Fibroblast of lung (primary cell): ENCODE measurements at regions not wholly inside any gene's neighbourhood (a gene's known extent, or its start where the extent isn't known, plus 50 kb on each side); places are given as distances from the start of the nearest gene placed in this dataset.

ENCODE experiments used
- EZH2 ChIP-seq: IDR thresholded peaks from 2 replicates; pipeline ENCODE4 v1.5.1; 2012; ENCODE audit warnings: low read length, control low read depth, mild to moderate bottlenecking; ENCODE audit errors: missing control alignments
- TF ChIP-seq, protein P1 (sequence below), 2 donors: IDR thresholded peaks in 1 of 2; conservative IDR thresholded peaks in 1 of 2; 1 replicate in 1 of 2; 2 replicates in 1 of 2; pipeline ENCODE4 v1.5.1; 2011 to 2012; ENCODE audit warnings: low read length in 2 of 2, control low read depth in 1 of 2, inconsistent platforms in 1 of 2, low read depth in 1 of 2, mild to moderate bottlenecking in 1 of 2

DNA sequence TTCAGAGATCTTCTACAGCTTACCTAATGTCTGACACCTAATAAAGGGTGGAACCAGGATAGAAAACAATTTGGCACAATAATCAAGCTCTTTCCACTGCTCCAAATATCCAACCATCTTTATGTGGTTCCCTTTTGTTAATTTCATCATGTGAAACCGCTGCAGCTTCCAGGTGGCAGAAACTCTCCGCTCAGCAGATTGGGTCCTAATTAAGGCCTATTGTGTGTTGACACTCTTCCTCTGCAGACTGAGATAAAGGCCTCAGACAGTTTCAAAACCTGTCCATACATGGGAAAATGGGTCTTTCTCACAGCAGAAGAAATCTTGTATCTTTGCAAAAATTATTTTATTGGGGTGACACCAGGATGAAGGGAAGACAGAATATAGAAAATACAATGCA is 1002.4 kb upstream of the SEMA6D start:
- TF ChIP-seq EZH2: no peak
- TF ChIP-seq, protein P1, sequence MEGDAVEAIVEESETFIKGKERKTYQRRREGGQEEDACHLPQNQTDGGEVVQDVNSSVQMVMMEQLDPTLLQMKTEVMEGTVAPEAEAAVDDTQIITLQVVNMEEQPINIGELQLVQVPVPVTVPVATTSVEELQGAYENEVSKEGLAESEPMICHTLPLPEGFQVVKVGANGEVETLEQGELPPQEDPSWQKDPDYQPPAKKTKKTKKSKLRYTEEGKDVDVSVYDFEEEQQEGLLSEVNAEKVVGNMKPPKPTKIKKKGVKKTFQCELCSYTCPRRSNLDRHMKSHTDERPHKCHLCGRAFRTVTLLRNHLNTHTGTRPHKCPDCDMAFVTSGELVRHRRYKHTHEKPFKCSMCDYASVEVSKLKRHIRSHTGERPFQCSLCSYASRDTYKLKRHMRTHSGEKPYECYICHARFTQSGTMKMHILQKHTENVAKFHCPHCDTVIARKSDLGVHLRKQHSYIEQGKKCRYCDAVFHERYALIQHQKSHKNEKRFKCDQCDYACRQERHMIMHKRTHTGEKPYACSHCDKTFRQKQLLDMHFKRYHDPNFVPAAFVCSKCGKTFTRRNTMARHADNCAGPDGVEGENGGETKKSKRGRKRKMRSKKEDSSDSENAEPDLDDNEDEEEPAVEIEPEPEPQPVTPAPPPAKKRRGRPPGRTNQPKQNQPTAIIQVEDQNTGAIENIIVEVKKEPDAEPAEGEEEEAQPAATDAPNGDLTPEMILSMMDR (conservative IDR thresholded peaks at IDR 0.05 in 1 of 2, IDR thresholded peaks at IDR 0.05 in 1 of 2; ENCODE audit: low read depth in 1 of 2, low read length in 2 of 2): no peak
